ENCODE measurements at regions not wholly inside any gene's neighbourhood (a gene's known extent, or its start where the extent isn't known, plus 50 kb on each side); places are given as distances from the start of the nearest gene placed in this dataset.

GRCh38 chr4:4659871-4660651 lies 118.2 kb upstream of the STX18 start:
- no peaks in the 10 kb centered on the region for H3K36me3 ChIP-seq (ENCODE audit: low read depth)
- 33 to 35% methylated on average over 11 of the region's 11 CpGs for WGBS, 2 experiments (ENCODE audit: low coverage in 1 of 2, low lambda C conversion rate in 2 of 2, missing lambda C conversion rate in 2 of 2)
- in situ Hi-C loops (cut with MboI), result no loop called here

GRCh38 chr4:4658052-4658451 lies 116.2 kb upstream of the STX18 start:
- 10 to 13% methylated on average over 2 of the region's 2 CpGs for WGBS, 2 experiments (ENCODE audit: low coverage in 1 of 2, low lambda C conversion rate in 2 of 2, missing lambda C conversion rate in 2 of 2)
- DNase-seq, result no peak
- in situ Hi-C loops (cut with MboI), result no loop called here

More at GRCh38 chr4:4659871-4660651, 118.2 kb upstream of the STX18 start:
- Histone ChIP-seq H3K4me2 (ENCODE audit: unreplicated experiment) (peak overlapping the region; percentile 75), H3F3A (ENCODE audit: insufficient read depth) (peaks cover 18% of the 10 kb centered on the region), H3K9ac (peak overlapping the region; percentile 65), H3K4me1 (ENCODE audit: insufficient read depth) (peaks cover 19% of the 10 kb centered on the region), H3K9me3 (ENCODE audit: low read depth) (no peaks in the 10 kb centered on the region), H3K27ac (peak overlapping the region; percentile 89), H2AFZ (peak overlapping the region; percentile 29; the same call in 1 of the 2 replicates), H4K20me1 (ENCODE audit: insufficient read depth) (no peaks in the 10 kb centered on the region), H3K27me3 (replicated peaks; ENCODE audit: insufficient read depth) (no peaks in the 10 kb centered on the region), H3K4me3 (peak overlapping the region; percentile 45), H3K9me2 (ENCODE audit: insufficient read depth) (no peaks in the 10 kb centered on the region), H3K79me2 (ENCODE audit: insufficient read depth) (no peaks in the 10 kb centered on the region)
- peak; percentile 95 for DNase-seq
- TF ChIP-seq EZH2phosphoT487 (IDR thresholded peaks at IDR 0.05; ENCODE audit: insufficient read depth, low read depth), result no peak

GRCh38 chr4:4656977-4657376 lies 115.1 kb upstream of the STX18 start:
- Histone ChIP-seq H3K9me3 (ENCODE audit: low read depth) (no peaks in the 10 kb centered on the region), H3K9ac (no peak overlapping the region), H3K27me3 (replicated peaks; ENCODE audit: insufficient read depth) (no peaks in the 10 kb centered on the region), H3K4me3 (no peak overlapping the region), H3K36me3 (ENCODE audit: low read depth) (no peaks in the 10 kb centered on the region), H3K79me2 (ENCODE audit: insufficient read depth) (no peaks in the 10 kb centered on the region), H3F3A (ENCODE audit: insufficient read depth) (peaks cover 18% of the 10 kb centered on the region), H3K4me2 (ENCODE audit: unreplicated experiment) (no peak overlapping the region), H4K20me1 (ENCODE audit: insufficient read depth) (no peaks in the 10 kb centered on the region), H3K4me1 (ENCODE audit: insufficient read depth) (peaks cover 19% of the 10 kb centered on the region), H3K27ac (no peak overlapping the region), H2AFZ (no peak overlapping the region), H3K9me2 (ENCODE audit: insufficient read depth) (no peaks in the 10 kb centered on the region)
- 99% methylated on average over 4 of the region's 4 CpGs for WGBS, 2 experiments (ENCODE audit: low coverage in 1 of 2, low lambda C conversion rate in 2 of 2, missing lambda C conversion rate in 2 of 2)
- no peak for TF ChIP-seq EZH2phosphoT487 (IDR thresholded peaks at IDR 0.05; ENCODE audit: insufficient read depth, low read depth)
- no peak for TF ChIP-seq EZH2 (IDR thresholded peaks at IDR 0.05; ENCODE audit: insufficient read depth, poor library complexity, severe bottlenecking)
- no peak for DNase-seq
- in situ Hi-C loops (cut with MboI), result no loop called here

More at GRCh38 chr4:4658052-4658451, 116.2 kb upstream of the STX18 start:
- no peak overlapping the region for H3K4me3 ChIP-seq
- no peak overlapping the region for H3K27ac ChIP-seq
- no peaks in the 10 kb centered on the region for H3K9me3 ChIP-seq (ENCODE audit: low read depth)
- H3K27me3 ChIP-seq (replicated peaks; ENCODE audit: insufficient read depth), result no peaks in the 10 kb centered on the region
- no peak for TF ChIP-seq EZH2 (IDR thresholded peaks at IDR 0.05; ENCODE audit: insufficient read depth, poor library complexity, severe bottlenecking)
- TF ChIP-seq EZH2phosphoT487 (IDR thresholded peaks at IDR 0.05; ENCODE audit: insufficient read depth, low read depth), result no peak
- peaks cover 19% of the 10 kb centered on the region for H3K4me1 ChIP-seq (ENCODE audit: insufficient read depth)
- no peaks in the 10 kb centered on the region for H3K36me3 ChIP-seq (ENCODE audit: low read depth)
- peaks cover 18% of the 10 kb centered on the region for H3F3A ChIP-seq (ENCODE audit: insufficient read depth)
- H4K20me1 ChIP-seq (ENCODE audit: insufficient read depth), result no peaks in the 10 kb centered on the region
- no peaks in the 10 kb centered on the region for H3K9me2 ChIP-seq (ENCODE audit: insufficient read depth)
- no peak overlapping the region for H3K9ac ChIP-seq
- no peaks in the 10 kb centered on the region for H3K79me2 ChIP-seq (ENCODE audit: insufficient read depth)
- no peak overlapping the region for H2AFZ ChIP-seq
- H3K4me2 ChIP-seq (ENCODE audit: unreplicated experiment), result no peak overlapping the region

GRCh38 chr4:4655901-4656300 lies 114.1 kb upstream of the STX18 start:
- H3K9ac ChIP-seq, result no peak overlapping the region
- H2AFZ ChIP-seq, result no peak overlapping the region
- no peak for TF ChIP-seq EZH2phosphoT487 (IDR thresholded peaks at IDR 0.05; ENCODE audit: insufficient read depth, low read depth)
- TF ChIP-seq EZH2 (IDR thresholded peaks at IDR 0.05; ENCODE audit: insufficient read depth, poor library complexity, severe bottlenecking), result no peak
- H3K4me2 ChIP-seq (ENCODE audit: unreplicated experiment), result no peak overlapping the region
- H3F3A ChIP-seq (ENCODE audit: insufficient read depth), result peaks cover 16% of the 10 kb centered on the region
- H4K20me1 ChIP-seq (ENCODE audit: insufficient read depth), result no peaks in the 10 kb centered on the region
- H3K79me2 ChIP-seq (ENCODE audit: insufficient read depth), result no peaks in the 10 kb centered on the region
- H3K4me3 ChIP-seq, result no peak overlapping the region
- H3K9me3 ChIP-seq (ENCODE audit: low read depth), result no peaks in the 10 kb centered on the region
- DNase-seq, result peak; percentile 36
- H3K4me1 ChIP-seq (ENCODE audit: insufficient read depth), result peaks cover 18% of the 10 kb centered on the region
- in situ Hi-C loops (cut with MboI), result no loop called here
- H3K36me3 ChIP-seq (ENCODE audit: low read depth), result no peaks in the 10 kb centered on the region
- no peaks in the 10 kb centered on the region for H3K27me3 ChIP-seq (replicated peaks; ENCODE audit: insufficient read depth)
- H3K9me2 ChIP-seq (ENCODE audit: insufficient read depth), result no peaks in the 10 kb centered on the region
- 76 to 81% methylated on average over 4 of the region's 4 CpGs for WGBS, 2 experiments (ENCODE audit: low coverage in 1 of 2, low lambda C conversion rate in 2 of 2, missing lambda C conversion rate in 2 of 2)
- no peak overlapping the region for H3K27ac ChIP-seq

All from GM23248 (cell line).